AG09319 (cell line): ENCODE measurements at regions not wholly inside any gene's neighbourhood (a gene's known extent, or its start where the extent isn't known, plus 50 kb on each side); places are given as distances from the start of the nearest gene placed in this dataset.

ENCODE experiments used
- DNase-seq: peaks from one replicate; pipeline ENCODE4 v3.0.0-alpha.2; 2010; ENCODE audit warnings: low read depth; ENCODE audit errors: extremely low read depth
- CTCF ChIP-seq: IDR thresholded peaks from 2 replicates; pipeline ENCODE4 v1.5.1; 2011; ENCODE audit warnings: low read depth, mild to moderate bottlenecking, inconsistent platforms, low read length, moderate library complexity

- no peak for TF ChIP-seq CTCF
- DNase-seq = no peak
These were observed 349.4 kb downstream of the SLC4A3 start for GRCh38 chr2:219976871-219977270.

- TF ChIP-seq CTCF = no peak
- DNase-seq = no peak
These were observed 353.2 kb downstream of the SLC4A3 start for GRCh38 chr2:219980638-219981037.

GRCh38 chr2:219983836-219984235, 356.4 kb downstream of the SLC4A3 start:
- TF ChIP-seq CTCF = no peak
- DNase-seq = no peak

GRCh38 chr2:219985017-219985416, 357.6 kb downstream of the SLC4A3 start:
- no peak for DNase-seq
- TF ChIP-seq CTCF = no peak

- TF ChIP-seq CTCF = no peak
- peak; percentile 30 for DNase-seq
These were observed 360.4 kb downstream of the SLC4A3 start for GRCh38 chr2:219987830-219988229.

- no peak for DNase-seq
- TF ChIP-seq CTCF = no peak
These were observed 362.3 kb downstream of the SLC4A3 start for GRCh38 chr2:219989744-219990143.

- no peak for DNase-seq
These were observed 363.7 kb downstream of the SLC4A3 start for GRCh38 chr2:219991116-219991515.

More at GRCh38 chr2:219991116-219991515, 363.7 kb downstream of the SLC4A3 start:
- no peak for TF ChIP-seq CTCF
